CD14-positive monocyte (primary cell): ENCODE measurements at regions not wholly inside any gene's neighbourhood (a gene's known extent, or its start where the extent isn't known, plus 50 kb on each side); places are given as distances from the start of the nearest gene placed in this dataset.
"Not testable (repeated sequence)": the region's sequence is repeated elsewhere in the genome, so short reads cannot be mapped to it uniquely, and the experiment has no call there.

ENCODE experiments used
- DNase-seq, 3 donors: peaks; one replicate each; pipeline ENCODE4 v3.0.0-alpha.2; 2011 to 2022
- H2AFZ ChIP-seq: 2 replicates; pipeline ENCODE4 v1.6.0; 2012; ENCODE audit warnings: mild to moderate bottlenecking, low read depth, low read length, inconsistent platforms; ENCODE audit not compliant: insufficient read depth, poor library complexity, severe bottlenecking
- H3K27ac ChIP-seq, 2 donors: 1 replicate in 1 of 2; 2 replicates in 1 of 2; pipeline ENCODE4 v1.5.1; 2012 to 2013; ENCODE audit warnings: low read length in 2 of 2, control low read depth in 1 of 2, inconsistent platforms in 1 of 2, low read depth in 1 of 2, mild to moderate bottlenecking in 1 of 2
- H3K27me3 ChIP-seq, 2 donors: one replicate each; pipeline versions ENCODE4 v1.6.0 to v1.6.1; 2011 to 2013; ENCODE audit warnings: low read length in 2 of 2; ENCODE audit not compliant: control insufficient read depth in 2 of 2, insufficient read depth in 2 of 2
- H3K36me3 ChIP-seq, 2 donors: replicated peaks in 1 of 2; 1 replicate in 1 of 2; 2 replicates in 1 of 2; pipeline versions ENCODE4 v1.5.1 to v1.6.1; 2012 to 2013; ENCODE audit warnings: low read length in 2 of 2, control low read depth in 1 of 2, inconsistent platforms in 1 of 2, mild to moderate bottlenecking in 1 of 2; ENCODE audit not compliant: insufficient read depth in 2 of 2, control insufficient read depth in 1 of 2
- H3K4me1 ChIP-seq, 2 donors: 1 replicate in 1 of 2; 2 replicates in 1 of 2; pipeline versions ENCODE4 v1.5.1 to v1.6.1; 2012 to 2013; ENCODE audit warnings: low read length in 2 of 2, control low read depth in 1 of 2, inconsistent platforms in 1 of 2, mild to moderate bottlenecking in 1 of 2, moderate library complexity in 1 of 2; ENCODE audit not compliant: insufficient read depth in 2 of 2, control insufficient read depth in 1 of 2
- H3K4me2 ChIP-seq: replicated peaks from 2 replicates; pipeline ENCODE3; 2012; ENCODE audit warnings: low read length, moderate library complexity, mild to moderate bottlenecking; ENCODE audit not compliant: poor library complexity, severe bottlenecking; ENCODE audit errors: extremely low read depth
- H3K4me3 ChIP-seq, 3 experiments: fragments of 200-600 bp in 1 of 3; sonication (generic) in 1 of 3; replicated peaks in 1 of 3; 1 replicate in 2 of 3; 2 replicates in 1 of 3; pipeline ENCODE4 v1.5.1; 2011 to 2013; ENCODE audit warnings: low read length in 3 of 3, mild to moderate bottlenecking in 3 of 3, control low read depth in 2 of 3, low read depth in 2 of 3, inconsistent platforms in 1 of 3, moderate library complexity in 1 of 3
- H3K79me2 ChIP-seq: 2 replicates; pipeline ENCODE4 v1.6.0; 2012; ENCODE audit warnings: mild to moderate bottlenecking, control low read depth, inconsistent platforms, low read length, moderate library complexity; ENCODE audit not compliant: insufficient read depth
- H3K9ac ChIP-seq: 2 replicates; pipeline ENCODE4 v1.6.0; 2017; ENCODE audit warnings: low read length, mild to moderate bottlenecking; ENCODE audit not compliant: insufficient read depth, poor library complexity, severe bottlenecking
- H3K9me3 ChIP-seq, 2 donors: replicated peaks in 1 of 2; 1 replicate in 1 of 2; 2 replicates in 1 of 2; pipeline versions ENCODE4 v1.5.1 to v1.6.1; 2012 to 2013; ENCODE audit warnings: low read length in 2 of 2, control low read depth in 1 of 2; ENCODE audit not compliant: control insufficient read depth in 1 of 2, insufficient read depth in 1 of 2
- H4K20me1 ChIP-seq: 2 replicates; pipeline ENCODE4 v1.6.0; 2012; ENCODE audit warnings: mild to moderate bottlenecking, low read length, control low read depth, moderate library complexity; ENCODE audit not compliant: insufficient read depth
- H3K27ac Mint-ChIP-seq, 7 donors: one replicate each; pipeline ENCODE4 v1.8.0; 2020; ENCODE audit warnings: mild to moderate bottlenecking in 7 of 7, mixed read lengths in 7 of 7, moderate library complexity in 6 of 7, inconsistent platforms in 2 of 7
- H3K27me3 Mint-ChIP-seq, 3 donors: one replicate each; pipeline ENCODE4 v1.8.0; 2021 to 2022; ENCODE audit warnings: low read depth in 3 of 3, mild to moderate bottlenecking in 3 of 3, mixed read lengths in 3 of 3, moderate library complexity in 3 of 3, inconsistent platforms in 1 of 3
- H3K36me3 Mint-ChIP-seq, 2 donors: one replicate each; pipeline ENCODE4 v1.8.0; 2020; ENCODE audit warnings: mixed read lengths in 2 of 2, inconsistent platforms in 1 of 2, mild to moderate bottlenecking in 1 of 2
- H3K4me1 Mint-ChIP-seq: one replicate; pipeline ENCODE4 v1.8.0; 2020; ENCODE audit warnings: mild to moderate bottlenecking, mixed read lengths
- H3K4me3 Mint-ChIP-seq, 2 donors: one replicate each; pipeline ENCODE4 v1.8.0; 2020; ENCODE audit warnings: mild to moderate bottlenecking in 2 of 2, mixed read lengths in 2 of 2, moderate library complexity in 1 of 2
- H3K9me3 Mint-ChIP-seq, 7 donors: one replicate each; pipeline ENCODE4 v1.8.0; 2020 to 2022; ENCODE audit warnings: mixed read lengths in 7 of 7, mild to moderate bottlenecking in 6 of 7, moderate library complexity in 6 of 7, inconsistent platforms in 2 of 7
- WGBS: methylation state at CpG from one replicate; pipeline ENCODE4 v1.1.5; 2013; ENCODE audit warnings: missing lambda C conversion rate; ENCODE audit not compliant: insufficient coverage; 5-methylcytosine and 5-hydroxymethylcytosine counted together
- intact Hi-C, 2 donors: fragments of 100-400 bp; cut with micrococcal nuclease; formaldehyde crosslinking; loops; one replicate each; pipeline versions ENCODE4 v1.15.0 to v1.15.1; 2023
- TF ChIP-seq, protein P1 (sequence below): fragments of 200-600 bp; IDR thresholded peaks from one replicate; pipeline ENCODE4 v1.8.0; 2022; ENCODE audit warnings: antibody characterized with exemption, mild to moderate bottlenecking

DNA sequence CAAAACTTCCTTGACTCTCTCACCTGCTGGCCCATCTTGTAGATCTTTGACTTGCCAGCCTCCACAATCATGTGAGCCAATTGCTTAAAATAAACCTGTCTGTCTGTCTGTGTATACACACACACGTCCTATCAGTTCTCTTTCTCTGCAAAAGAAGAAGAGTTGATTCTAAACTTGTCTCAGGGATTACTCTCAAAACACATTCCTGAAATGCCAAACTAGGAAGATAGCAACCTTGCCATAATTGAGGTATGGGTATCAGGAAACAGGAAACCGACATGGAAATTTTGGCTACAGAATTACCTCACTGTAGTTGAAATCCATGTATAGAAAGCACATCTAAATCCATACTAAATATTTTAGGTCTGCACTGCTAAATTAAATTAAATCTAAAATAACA lies 483.4 kb downstream of the PLK2 start:
- Histone ChIP-seq H3K9me3 (peaks cover 3 to 12% of the 10 kb centered on the region in 2 donors), H3K79me2 (no peaks in the 10 kb centered on the region), H3K27ac (no peak overlapping the region), H4K20me1 (no peaks in the 10 kb centered on the region), H3K4me2 (no peak overlapping the region), H3K4me3 (no peak overlapping the region), H3K9ac (no peak overlapping the region), H2AFZ (no peak overlapping the region), H3K27me3 (no peaks in the 10 kb centered on the region), H3K36me3 (no peaks in the 10 kb centered on the region), H3K4me1 (no peaks in the 10 kb centered on the region)
- H3K27me3 Mint-ChIP-seq: no peaks in the 10 kb centered on the region
- no peaks in the 10 kb centered on the region for H3K4me1 Mint-ChIP-seq
- H3K9me3 Mint-ChIP-seq: peaks cover 2 to 10% (median 4%) of the 10 kb centered on the region in 7 donors
- no peak overlapping the region for H3K4me3 Mint-ChIP-seq
- TF ChIP-seq, protein P1, sequence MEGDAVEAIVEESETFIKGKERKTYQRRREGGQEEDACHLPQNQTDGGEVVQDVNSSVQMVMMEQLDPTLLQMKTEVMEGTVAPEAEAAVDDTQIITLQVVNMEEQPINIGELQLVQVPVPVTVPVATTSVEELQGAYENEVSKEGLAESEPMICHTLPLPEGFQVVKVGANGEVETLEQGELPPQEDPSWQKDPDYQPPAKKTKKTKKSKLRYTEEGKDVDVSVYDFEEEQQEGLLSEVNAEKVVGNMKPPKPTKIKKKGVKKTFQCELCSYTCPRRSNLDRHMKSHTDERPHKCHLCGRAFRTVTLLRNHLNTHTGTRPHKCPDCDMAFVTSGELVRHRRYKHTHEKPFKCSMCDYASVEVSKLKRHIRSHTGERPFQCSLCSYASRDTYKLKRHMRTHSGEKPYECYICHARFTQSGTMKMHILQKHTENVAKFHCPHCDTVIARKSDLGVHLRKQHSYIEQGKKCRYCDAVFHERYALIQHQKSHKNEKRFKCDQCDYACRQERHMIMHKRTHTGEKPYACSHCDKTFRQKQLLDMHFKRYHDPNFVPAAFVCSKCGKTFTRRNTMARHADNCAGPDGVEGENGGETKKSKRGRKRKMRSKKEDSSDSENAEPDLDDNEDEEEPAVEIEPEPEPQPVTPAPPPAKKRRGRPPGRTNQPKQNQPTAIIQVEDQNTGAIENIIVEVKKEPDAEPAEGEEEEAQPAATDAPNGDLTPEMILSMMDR: no peak
- no peak for DNase-seq
- no peak overlapping the region for H3K27ac Mint-ChIP-seq
- no peaks in the 10 kb centered on the region for H3K36me3 Mint-ChIP-seq
- no CpG with 5 or more reads among the region's 2 CpGs for WGBS
- intact Hi-C loops: no loop called here

DNA sequence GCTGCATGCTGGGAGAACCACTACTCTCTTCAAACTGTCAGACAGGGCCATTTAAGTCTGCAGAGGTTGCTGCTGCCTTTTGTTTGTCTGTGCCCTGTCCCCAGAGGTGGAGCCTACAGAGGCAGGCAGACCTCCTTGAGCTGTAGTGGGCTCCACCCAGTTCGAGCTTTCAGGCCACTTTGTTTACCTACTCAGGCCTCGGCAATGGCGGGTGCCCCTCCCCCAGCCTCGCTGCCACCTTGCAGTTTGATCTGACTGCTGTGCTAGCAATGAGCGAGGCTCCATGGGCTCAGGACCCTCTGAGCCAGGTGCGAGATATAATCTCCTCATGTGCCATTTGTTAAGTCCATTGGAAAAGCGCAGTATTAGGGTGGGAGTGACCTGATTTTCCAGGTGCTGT lies 487.8 kb downstream of the PLK2 start:
- peaks cover 3 to 15% of the 10 kb centered on the region in 2 donors for H3K9me3 ChIP-seq
- peaks cover 9 to 21% (median 17%) of the 10 kb centered on the region in 7 donors for H3K9me3 Mint-ChIP-seq
- H3K4me3 Mint-ChIP-seq, H3K9ac ChIP-seq, H2AFZ ChIP-seq, H4K20me1 ChIP-seq, H3K4me1 Mint-ChIP-seq, H3K27me3 Mint-ChIP-seq, H3K36me3 ChIP-seq, H3K4me3 ChIP-seq, H3K27ac ChIP-seq, intact Hi-C loops, H3K27ac Mint-ChIP-seq, H3K27me3 ChIP-seq, H3K79me2 ChIP-seq, H3K4me1 ChIP-seq, DNase-seq, H3K36me3 Mint-ChIP-seq, H3K4me2 ChIP-seq: not testable (repeated sequence)
- WGBS: 100% methylated on average over 1 of the region's 7 CpGs
